CD4-positive, alpha-beta memory T cell (primary cell): ENCODE measurements at regions not wholly inside any gene's neighbourhood (a gene's known extent, or its start where the extent isn't known, plus 50 kb on each side); places are given as distances from the start of the nearest gene placed in this dataset.

Experiments used
- CTCF ChIA-PET: fragments of 350-600 bp; sonication (Branson Sonifier 250); formaldehyde crosslinking; loops from one replicate; lab custom pipeline; 2021; ENCODE audit warnings: inconsistent platforms; ENCODE audit not compliant: partially characterized antibody; lab: Charles Lee
- POLR2A ChIA-PET: fragments of 350-600 bp; sonication (Branson Sonifier 250); formaldehyde crosslinking; loops from one replicate; lab custom pipeline; 2021; ENCODE audit not compliant: partially characterized antibody; lab: Charles Lee
- DNase-seq, 5 donors: peaks; one replicate each; pipeline versions ENCODE4 v3.0.0 to v3.0.0-alpha.2; 2020 to 2022; ENCODE audit warnings: mixed read lengths in 1 of 5
- H3K27ac ChIP-seq: one replicate; pipeline ENCODE4 v1.7.0; 2013; ENCODE audit warnings: low read depth, low read length
- H3K27me3 ChIP-seq: 2 replicates; pipeline ENCODE4 v1.7.0; 2013; ENCODE audit warnings: mild to moderate bottlenecking, low read length, moderate library complexity; ENCODE audit not compliant: insufficient read depth
- H3K36me3 ChIP-seq: 2 replicates; pipeline ENCODE4 v1.7.0; 2013; ENCODE audit warnings: mild to moderate bottlenecking, low read length, moderate library complexity; ENCODE audit not compliant: insufficient read depth
- H3K4me1 ChIP-seq: 2 replicates; pipeline ENCODE4 v1.7.0; 2013; ENCODE audit warnings: mild to moderate bottlenecking, low read length, moderate library complexity; ENCODE audit not compliant: insufficient read depth
- H3K4me3 ChIP-seq, 2 donors: one replicate each; pipeline ENCODE4 v1.7.0; 2013; ENCODE audit warnings: low read length in 2 of 2, mild to moderate bottlenecking in 1 of 2
- H3K9me3 ChIP-seq, 2 donors: one replicate each; pipeline ENCODE4 v1.7.0; 2013; ENCODE audit warnings: low read length in 2 of 2, control low read depth in 1 of 2; ENCODE audit not compliant: control insufficient read depth in 1 of 2
- H3K27ac Mint-ChIP-seq, 7 donors: one replicate each; pipeline ENCODE4 v1.8.0; 2020 to 2021; ENCODE audit warnings: mixed read lengths in 7 of 7, mild to moderate bottlenecking in 6 of 7, inconsistent platforms in 3 of 7, moderate library complexity in 3 of 7
- H3K27me3 Mint-ChIP-seq, 2 donors: one replicate each; pipeline ENCODE4 v1.8.0; 2020 to 2021; ENCODE audit warnings: mixed read lengths in 2 of 2
- H3K36me3 Mint-ChIP-seq, 2 donors: one replicate each; pipeline ENCODE4 v1.8.0; 2020 to 2021; ENCODE audit warnings: mixed read lengths in 2 of 2, inconsistent platforms in 1 of 2, mild to moderate bottlenecking in 1 of 2
- H3K4me1 Mint-ChIP-seq, 4 donors: one replicate each; pipeline ENCODE4 v1.8.0; 2020 to 2021; ENCODE audit warnings: mixed read lengths in 4 of 4, mild to moderate bottlenecking in 1 of 4
- H3K4me3 Mint-ChIP-seq, 8 donors: one replicate each; pipeline ENCODE4 v1.8.0; 2020 to 2021; ENCODE audit warnings: mixed read lengths in 8 of 8, mild to moderate bottlenecking in 7 of 8, moderate library complexity in 6 of 8, inconsistent platforms in 3 of 8
- H3K9me3 Mint-ChIP-seq, 8 donors: one replicate each; pipeline ENCODE4 v1.8.0; 2020 to 2021; ENCODE audit warnings: mixed read lengths in 8 of 8, mild to moderate bottlenecking in 5 of 8, inconsistent platforms in 3 of 8, moderate library complexity in 1 of 8
- intact Hi-C: fragments of 100-400 bp; cut with micrococcal nuclease; formaldehyde crosslinking; loops from one replicate; pipeline ENCODE4 v1.15.1; 2023

GRCh38 chr16:65546353-65546791 lies 424.5 kb upstream of the CDH11 start:
- no peak overlapping the region for H3K27ac ChIP-seq
- H3K4me1 Mint-ChIP-seq, result no peaks in the 10 kb centered on the region
- H3K27me3 Mint-ChIP-seq, result peaks cover 0 to 2% of the 10 kb centered on the region in 2 donors
- H3K36me3 ChIP-seq, result no peaks in the 10 kb centered on the region
- no peaks in the 10 kb centered on the region for H3K36me3 Mint-ChIP-seq
- H3K27ac Mint-ChIP-seq, result no peak overlapping the region
- H3K9me3 Mint-ChIP-seq, result peaks cover 3 to 21% (median 9%) of the 10 kb centered on the region in 8 donors
- H3K27me3 ChIP-seq, result no peaks in the 10 kb centered on the region
- no peaks in the 10 kb centered on the region for H3K4me1 ChIP-seq
- intact Hi-C loops, result no loop called here
- CTCF ChIA-PET, result no interaction called here
- no peak overlapping the region for H3K4me3 ChIP-seq
- POLR2A ChIA-PET, result no interaction called here
- no peaks in the 10 kb centered on the region for H3K9me3 ChIP-seq
- H3K4me3 Mint-ChIP-seq, result peak overlapping the region in 1 of 8 donors; percentile 16
- no peak for DNase-seq

GRCh38 chr16:65545413-65545956 lies 423.6 kb upstream of the CDH11 start:
- intact Hi-C loops, result no loop called here
- no peak for DNase-seq
- peaks cover 0 to 2% of the 10 kb centered on the region in 2 donors for H3K27me3 Mint-ChIP-seq
- H3K9me3 Mint-ChIP-seq, result peaks cover 3 to 22% (median 7%) of the 10 kb centered on the region in 8 donors
- H3K27ac Mint-ChIP-seq, result no peak overlapping the region
- no peak overlapping the region for H3K4me3 ChIP-seq
- H3K36me3 ChIP-seq, result no peaks in the 10 kb centered on the region
- H3K27ac ChIP-seq, result no peak overlapping the region
- no peaks in the 10 kb centered on the region for H3K36me3 Mint-ChIP-seq
- H3K4me1 Mint-ChIP-seq, result no peaks in the 10 kb centered on the region
- H3K4me3 Mint-ChIP-seq, result no peak overlapping the region
- no peaks in the 10 kb centered on the region for H3K27me3 ChIP-seq
- ChIA-PET POLR2A (no interaction called here), CTCF (no interaction called here)
- no peaks in the 10 kb centered on the region for H3K9me3 ChIP-seq
- H3K4me1 ChIP-seq, result no peaks in the 10 kb centered on the region

GRCh38 chr16:65543781-65544740 lies 422.2 kb upstream of the CDH11 start:
- no peak overlapping the region for H3K27ac ChIP-seq
- no peak for DNase-seq
- H3K36me3 ChIP-seq, result no peaks in the 10 kb centered on the region
- no peaks in the 10 kb centered on the region for H3K27me3 ChIP-seq
- H3K4me3 ChIP-seq, result no peak overlapping the region
- intact Hi-C loops, result no loop called here
- H3K4me1 ChIP-seq, result no peaks in the 10 kb centered on the region
- Mint-ChIP-seq H3K36me3 (no peaks in the 10 kb centered on the region), H3K27me3 (peaks cover 0 to 2% of the 10 kb centered on the region in 2 donors), H3K4me3 (no peak overlapping the region), H3K27ac (no peak overlapping the region), H3K9me3 (peaks cover under 1 to 26% (median 8%) of the 10 kb centered on the region in 8 donors), H3K4me1 (no peaks in the 10 kb centered on the region)
- H3K9me3 ChIP-seq, result no peaks in the 10 kb centered on the region
- POLR2A ChIA-PET, result no interaction called here
- CTCF ChIA-PET, result no interaction called here

GRCh38 chr16:65541646-65542045 lies 419.8 kb upstream of the CDH11 start:
- Mint-ChIP-seq H3K36me3 (no peaks in the 10 kb centered on the region), H3K4me1 (peaks cover 0 to 2% (median under 1%) of the 10 kb centered on the region in 4 donors), H3K9me3 (peaks cover 0 to 16% (median 6%) of the 10 kb centered on the region in 8 donors), H3K27ac (no peak overlapping the region), H3K27me3 (peaks cover 0 to 2% of the 10 kb centered on the region in 2 donors), H3K4me3 (no peak overlapping the region)
- H3K9me3 ChIP-seq, result no peaks in the 10 kb centered on the region
- intact Hi-C loops, result no loop called here
- H3K4me1 ChIP-seq, result no peaks in the 10 kb centered on the region
- H3K36me3 ChIP-seq, result no peaks in the 10 kb centered on the region
- H3K4me3 ChIP-seq, result no peak overlapping the region
- ChIA-PET CTCF (no interaction called here), POLR2A (no interaction called here)
- H3K27ac ChIP-seq, result no peak overlapping the region
- DNase-seq, result no peak
- H3K27me3 ChIP-seq, result no peaks in the 10 kb centered on the region

- peaks cover 0 to 2% of the 10 kb centered on the region in 2 donors for H3K27me3 Mint-ChIP-seq
- H3K4me1 Mint-ChIP-seq, result peaks cover 0 to 2% (median under 1%) of the 10 kb centered on the region in 4 donors
- intact Hi-C loops, result no loop called here
- no peak overlapping the region for H3K4me3 Mint-ChIP-seq
- Histone ChIP-seq H3K4me3 (no peak overlapping the region), H3K4me1 (no peaks in the 10 kb centered on the region), H3K27me3 (no peaks in the 10 kb centered on the region), H3K9me3 (no peaks in the 10 kb centered on the region), H3K36me3 (no peaks in the 10 kb centered on the region), H3K27ac (no peak overlapping the region)
- ChIA-PET CTCF (no interaction called here), POLR2A (no interaction called here)
- H3K36me3 Mint-ChIP-seq, result no peaks in the 10 kb centered on the region
- no peak for DNase-seq
- H3K9me3 Mint-ChIP-seq, result peaks cover 0 to 16% (median 7%) of the 10 kb centered on the region in 8 donors
- no peak overlapping the region for H3K27ac Mint-ChIP-seq
These were observed 419.0 kb upstream of the CDH11 start for GRCh38 chr16:65540901-65541300.

GRCh38 chr16:65538976-65539375 lies 417.1 kb upstream of the CDH11 start:
- intact Hi-C loops, result no loop called here
- no peaks in the 10 kb centered on the region for H3K27me3 ChIP-seq
- no peak overlapping the region for H3K27ac ChIP-seq
- CTCF ChIA-PET, result no interaction called here
- H3K36me3 Mint-ChIP-seq, result no peaks in the 10 kb centered on the region
- no peak overlapping the region for H3K4me3 Mint-ChIP-seq
- no peaks in the 10 kb centered on the region for H3K4me1 ChIP-seq
- peaks cover 0 to 2% (median under 1%) of the 10 kb centered on the region in 4 donors for H3K4me1 Mint-ChIP-seq
- peaks cover 0 to 2% of the 10 kb centered on the region in 2 donors for H3K27me3 Mint-ChIP-seq
- no peak overlapping the region for H3K27ac Mint-ChIP-seq
- POLR2A ChIA-PET, result no interaction called here
- H3K9me3 Mint-ChIP-seq, result peaks cover 0 to 16% (median 6%) of the 10 kb centered on the region in 8 donors
- no peaks in the 10 kb centered on the region for H3K36me3 ChIP-seq
- no peaks in the 10 kb centered on the region for H3K9me3 ChIP-seq
- H3K4me3 ChIP-seq, result no peak overlapping the region
- DNase-seq, result no peak

- CTCF ChIA-PET, result no interaction called here
- intact Hi-C loops, result no loop called here
- H3K9me3 ChIP-seq, result no peaks in the 10 kb centered on the region
- no peaks in the 10 kb centered on the region for H3K36me3 ChIP-seq
- H3K27me3 Mint-ChIP-seq, result peaks cover 0 to 2% of the 10 kb centered on the region in 2 donors
- H3K27ac Mint-ChIP-seq, result no peak overlapping the region
- no peaks in the 10 kb centered on the region for H3K36me3 Mint-ChIP-seq
- H3K4me3 ChIP-seq, result no peak overlapping the region
- H3K27me3 ChIP-seq, result no peaks in the 10 kb centered on the region
- DNase-seq, result no peak
- no peaks in the 10 kb centered on the region for H3K4me1 ChIP-seq
- peaks cover 0 to 17% (median 5%) of the 10 kb centered on the region in 8 donors for H3K9me3 Mint-ChIP-seq
- peaks cover 0 to 2% (median under 1%) of the 10 kb centered on the region in 4 donors for H3K4me1 Mint-ChIP-seq
- H3K27ac ChIP-seq, result no peak overlapping the region
- no peak overlapping the region for H3K4me3 Mint-ChIP-seq
- POLR2A ChIA-PET, result no interaction called here
These were observed 415.5 kb upstream of the CDH11 start for GRCh38 chr16:65537336-65537735.
